Loucy (cell line): ENCODE measurements at regions not wholly inside any gene's neighbourhood (a gene's known extent, or its start where the extent isn't known, plus 50 kb on each side); places are given as distances from the start of the nearest gene placed in this dataset.
"Not testable (repeated sequence)": the region's sequence is repeated elsewhere in the genome, so short reads cannot be mapped to it uniquely, and the experiment has no call there.

Experiments used
- H2AFZ ChIP-seq: fragments of 200-600 bp; sonication (generic); 2 replicates; pipeline ENCODE4 v1.6.0; 2016; ENCODE audit warnings: antibody characterized with exemption, mild to moderate bottlenecking, low read length, moderate library complexity
- H3F3A ChIP-seq: fragments of 200-600 bp; 2 replicates; pipeline ENCODE4 v1.6.0; 2016; ENCODE audit warnings: antibody characterized with exemption, low read depth, mild to moderate bottlenecking
- H3K27me3 ChIP-seq: fragments of 200-600 bp; sonication (generic); 2 replicates; pipeline ENCODE4 v1.6.1; 2014; ENCODE audit warnings: low read length, mild to moderate bottlenecking; ENCODE audit not compliant: insufficient read depth, poor library complexity, severe bottlenecking
- H3K36me3 ChIP-seq: fragments of 200-600 bp; sonication (generic); 2 replicates; pipeline ENCODE4 v1.6.1; 2016; ENCODE audit warnings: low read length; ENCODE audit not compliant: insufficient read depth
- H3K4me1 ChIP-seq: fragments of 200-600 bp; sonication (generic); 2 replicates; pipeline ENCODE4 v1.5.1; 2014; ENCODE audit warnings: low read length, mild to moderate bottlenecking; ENCODE audit not compliant: insufficient read depth, poor library complexity, severe bottlenecking
- H3K4me2 ChIP-seq: fragments of 200-600 bp; sonication (generic); 2 replicates; pipeline ENCODE4 v1.6.0; 2014; ENCODE audit warnings: antibody characterized with exemption, low read length, low read depth, mild to moderate bottlenecking; ENCODE audit not compliant: poor library complexity, severe bottlenecking
- H3K4me3 ChIP-seq: fragments of 200-600 bp; sonication (generic); 2 replicates; pipeline ENCODE4 v1.5.1; 2014; ENCODE audit warnings: low read length, mild to moderate bottlenecking, mixed read lengths; ENCODE audit not compliant: poor library complexity, severe bottlenecking
- H3K79me2 ChIP-seq: fragments of 200-600 bp; sonication (generic); 2 replicates; pipeline ENCODE4 v1.6.1; 2014; ENCODE audit warnings: low read length; ENCODE audit not compliant: insufficient read depth
- H3K9ac ChIP-seq: fragments of 200-600 bp; sonication (generic); 2 replicates; pipeline ENCODE4 v1.6.0; 2014; ENCODE audit warnings: mild to moderate bottlenecking, low read depth, low read length, moderate library complexity; ENCODE audit not compliant: poor library complexity, severe bottlenecking
- H3K9me2 ChIP-seq: fragments of 200-600 bp; sonication (generic); replicated peaks from 2 replicates; pipeline ENCODE4 v1.6.1; 2016; ENCODE audit warnings: low read depth, low read length, mixed read lengths
- H3K9me3 ChIP-seq: fragments of 200-600 bp; sonication (generic); 2 replicates; pipeline ENCODE4 v1.6.1; 2014; ENCODE audit warnings: mild to moderate bottlenecking, antibody characterized with exemption, low read length, low read depth; ENCODE audit not compliant: insufficient read depth
- H4K20me1 ChIP-seq: fragments of 200-600 bp; sonication (generic); 2 replicates; pipeline ENCODE4 v1.6.0; 2014; ENCODE audit warnings: antibody characterized with exemption, low read length, mild to moderate bottlenecking; ENCODE audit not compliant: insufficient read depth, poor library complexity, severe bottlenecking
- CTCF ChIP-seq: fragments of 200-600 bp; sonication (generic); conservative IDR thresholded peaks from 2 replicates; pipeline ENCODE4 v1.5.1; 2014; ENCODE audit warnings: mild to moderate bottlenecking, antibody characterized with exemption, low read length
- EZH2phosphoT487 ChIP-seq: fragments of 200-600 bp; IDR thresholded peaks from 2 replicates; pipeline ENCODE4 v1.6.1; 2018; ENCODE audit warnings: antibody characterized with exemption, mild to moderate bottlenecking, moderate library complexity, borderline replicate concordance

GRCh38 chr3:144840866-144841265 is 869.2 kb downstream of the DIPK2A start:
- H2AFZ ChIP-seq: no peak overlapping the region
- TF ChIP-seq CTCF (no peak), EZH2phosphoT487 (no peak)
- H3K4me1 ChIP-seq: no peaks in the 10 kb centered on the region
- H3K9me2 ChIP-seq: no peaks in the 10 kb centered on the region
- H3K9me3 ChIP-seq: no peaks in the 10 kb centered on the region
- no peaks in the 10 kb centered on the region for H3K36me3 ChIP-seq
- no peaks in the 10 kb centered on the region for H3K79me2 ChIP-seq
- no peaks in the 10 kb centered on the region for H3K27me3 ChIP-seq
- no peak overlapping the region for H3K9ac ChIP-seq
- H4K20me1 ChIP-seq: no peaks in the 10 kb centered on the region
- no peaks in the 10 kb centered on the region for H3F3A ChIP-seq
- H3K4me2 ChIP-seq: no peak overlapping the region
- no peak overlapping the region for H3K4me3 ChIP-seq

- Histone ChIP-seq H3K4me1 (no peaks in the 10 kb centered on the region), H3K79me2 (no peaks in the 10 kb centered on the region), H3K4me3 (no peak overlapping the region), H3K27me3 (no peaks in the 10 kb centered on the region), H2AFZ (no peak overlapping the region), H3K9ac (no peak overlapping the region), H3F3A (no peaks in the 10 kb centered on the region), H3K36me3 (no peaks in the 10 kb centered on the region), H3K4me2 (no peak overlapping the region), H4K20me1 (no peaks in the 10 kb centered on the region), H3K9me2 (no peaks in the 10 kb centered on the region), H3K9me3 (no peaks in the 10 kb centered on the region)
- TF ChIP-seq CTCF: peak; percentile 22; the same call in 1 of the 2 replicates
- no peak for TF ChIP-seq EZH2phosphoT487
Observed at GRCh38 chr3:144843099-144843498, 871.5 kb downstream of the DIPK2A start.

- H3K9me2 ChIP-seq: no peaks in the 10 kb centered on the region
- H4K20me1 ChIP-seq: no peaks in the 10 kb centered on the region
- H3K4me3 ChIP-seq: no peak overlapping the region
- H3K36me3 ChIP-seq: no peaks in the 10 kb centered on the region
- no peaks in the 10 kb centered on the region for H3F3A ChIP-seq
- no peaks in the 10 kb centered on the region for H3K4me1 ChIP-seq
- no peaks in the 10 kb centered on the region for H3K79me2 ChIP-seq
- no peak overlapping the region for H3K9ac ChIP-seq
- no peak overlapping the region for H2AFZ ChIP-seq
- TF ChIP-seq EZH2phosphoT487 (no peak), CTCF (no peak)
- no peaks in the 10 kb centered on the region for H3K27me3 ChIP-seq
- no peaks in the 10 kb centered on the region for H3K9me3 ChIP-seq
- no peak overlapping the region for H3K4me2 ChIP-seq
Observed at GRCh38 chr3:144852999-144853398, 881.4 kb downstream of the DIPK2A start.

GRCh38 chr3:144854020-144854419 is 882.4 kb downstream of the DIPK2A start:
- not testable (repeated sequence) for H3K79me2 ChIP-seq

More at GRCh38 chr3:144854020-144854419, 882.4 kb downstream of the DIPK2A start:
- not testable (repeated sequence) for H3K9me3 ChIP-seq, H3K4me3 ChIP-seq, H3K4me1 ChIP-seq, H4K20me1 ChIP-seq, H3K9me2 ChIP-seq, H3K27me3 ChIP-seq, H3K9ac ChIP-seq, H3K4me2 ChIP-seq, H3K36me3 ChIP-seq, H2AFZ ChIP-seq, H3F3A ChIP-seq
